Peyer's patch (tissue), 4 donors: ENCODE measurements at regions not wholly inside any gene's neighbourhood (a gene's known extent, or its start where the extent isn't known, plus 50 kb on each side); places are given as distances from the start of the nearest gene placed in this dataset.

Source experiments
- DNase-seq, 3 donors: peaks; one replicate each; pipeline ENCODE4 v3.0.0-alpha.2; 2017 to 2019
- H3K27ac ChIP-seq, 4 donors: fragments of 200-600 bp; sonication (generic); one replicate each; pipeline ENCODE4 v1.5.1; 2016 to 2019
- H3K27me3 ChIP-seq, 2 donors: fragments of 200-600 bp; sonication (generic); one replicate each; pipeline ENCODE4 v1.5.1; 2019
- H3K36me3 ChIP-seq, 3 donors: fragments of 200-600 bp; sonication (generic); one replicate each; pipeline ENCODE4 v1.5.1; 2016 to 2019
- H3K4me1 ChIP-seq, 4 donors: fragments of 200-600 bp; sonication (generic); one replicate each; pipeline ENCODE4 v1.5.1; 2016 to 2019
- H3K4me3 ChIP-seq, 4 donors: fragments of 200-600 bp; sonication (generic); 1 replicate in 3 of 4; 2 replicates in 1 of 4; pipeline ENCODE4 v1.5.1; 2016 to 2019; ENCODE audit warnings: mild to moderate bottlenecking in 1 of 4
- H3K9me3 ChIP-seq, 4 donors: fragments of 200-600 bp; sonication (generic); one replicate each; pipeline ENCODE4 v1.5.1; 2016 to 2019; ENCODE audit warnings: mild to moderate bottlenecking in 1 of 4
- POLR2A ChIP-seq, 2 donors: fragments of 450-650 bp; IDR thresholded peaks; one replicate each; pipeline ENCODE4 v1.5.1; 2017; ENCODE audit warnings: antibody characterized with exemption in 2 of 2, mild to moderate bottlenecking in 2 of 2, moderate library complexity in 2 of 2
- TF ChIP-seq, protein P1 (sequence below), 6 experiments: fragments of 450-650 bp in 4 of 6; fragments of 200-600 bp in 2 of 6; sonication (generic) in 1 of 6; IDR thresholded peaks; one replicate each; pipeline ENCODE4 v1.5.1; 2017 to 2019; ENCODE audit warnings: antibody characterized with exemption in 6 of 6, mild to moderate bottlenecking in 3 of 6, moderate library complexity in 1 of 6

DNA sequence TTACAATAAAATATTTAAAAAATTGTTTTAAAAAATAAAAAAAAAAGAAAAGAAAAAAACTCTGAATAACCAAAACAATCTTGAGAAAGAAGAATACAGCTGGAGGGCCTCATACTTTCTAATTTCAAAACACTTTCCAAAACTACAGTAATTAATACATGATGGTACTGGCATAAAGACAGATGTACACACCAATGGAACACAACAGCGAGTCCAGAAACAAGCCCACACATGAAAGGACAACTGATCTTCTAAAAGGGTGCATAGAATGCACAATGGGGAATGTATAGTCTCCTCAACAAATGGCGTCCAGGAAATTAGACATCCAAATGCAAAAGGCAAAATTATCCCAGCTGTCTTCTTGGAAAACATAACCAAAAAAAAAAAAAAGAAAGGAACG, 99.6 kb downstream of the LURAP1L start:
- Histone ChIP-seq H3K27me3 (no peaks in the 10 kb centered on the region), H3K27ac (no peak overlapping the region), H3K9me3 (no peaks in the 10 kb centered on the region), H3K36me3 (no peaks in the 10 kb centered on the region), H3K4me1 (no peaks in the 10 kb centered on the region), H3K4me3 (no peak overlapping the region)
- TF ChIP-seq, protein P1, sequence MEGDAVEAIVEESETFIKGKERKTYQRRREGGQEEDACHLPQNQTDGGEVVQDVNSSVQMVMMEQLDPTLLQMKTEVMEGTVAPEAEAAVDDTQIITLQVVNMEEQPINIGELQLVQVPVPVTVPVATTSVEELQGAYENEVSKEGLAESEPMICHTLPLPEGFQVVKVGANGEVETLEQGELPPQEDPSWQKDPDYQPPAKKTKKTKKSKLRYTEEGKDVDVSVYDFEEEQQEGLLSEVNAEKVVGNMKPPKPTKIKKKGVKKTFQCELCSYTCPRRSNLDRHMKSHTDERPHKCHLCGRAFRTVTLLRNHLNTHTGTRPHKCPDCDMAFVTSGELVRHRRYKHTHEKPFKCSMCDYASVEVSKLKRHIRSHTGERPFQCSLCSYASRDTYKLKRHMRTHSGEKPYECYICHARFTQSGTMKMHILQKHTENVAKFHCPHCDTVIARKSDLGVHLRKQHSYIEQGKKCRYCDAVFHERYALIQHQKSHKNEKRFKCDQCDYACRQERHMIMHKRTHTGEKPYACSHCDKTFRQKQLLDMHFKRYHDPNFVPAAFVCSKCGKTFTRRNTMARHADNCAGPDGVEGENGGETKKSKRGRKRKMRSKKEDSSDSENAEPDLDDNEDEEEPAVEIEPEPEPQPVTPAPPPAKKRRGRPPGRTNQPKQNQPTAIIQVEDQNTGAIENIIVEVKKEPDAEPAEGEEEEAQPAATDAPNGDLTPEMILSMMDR (IDR thresholded peaks at IDR 0.05): no peak
- no peak for TF ChIP-seq POLR2A (IDR thresholded peaks at IDR 0.05)
- no peak for DNase-seq

GRCh38 chr9:12875191-12875590, 100.4 kb downstream of the LURAP1L start:
- TF ChIP-seq, protein P1 (IDR thresholded peaks at IDR 0.05): no peak
- no peak for TF ChIP-seq POLR2A (IDR thresholded peaks at IDR 0.05)
- no peaks in the 10 kb centered on the region for H3K27me3 ChIP-seq
- H3K4me3 ChIP-seq: no peak overlapping the region
- H3K9me3 ChIP-seq: no peaks in the 10 kb centered on the region
- no peak for DNase-seq
- H3K4me1 ChIP-seq: no peaks in the 10 kb centered on the region
- H3K27ac ChIP-seq: no peak overlapping the region
- no peaks in the 10 kb centered on the region for H3K36me3 ChIP-seq

DNA sequence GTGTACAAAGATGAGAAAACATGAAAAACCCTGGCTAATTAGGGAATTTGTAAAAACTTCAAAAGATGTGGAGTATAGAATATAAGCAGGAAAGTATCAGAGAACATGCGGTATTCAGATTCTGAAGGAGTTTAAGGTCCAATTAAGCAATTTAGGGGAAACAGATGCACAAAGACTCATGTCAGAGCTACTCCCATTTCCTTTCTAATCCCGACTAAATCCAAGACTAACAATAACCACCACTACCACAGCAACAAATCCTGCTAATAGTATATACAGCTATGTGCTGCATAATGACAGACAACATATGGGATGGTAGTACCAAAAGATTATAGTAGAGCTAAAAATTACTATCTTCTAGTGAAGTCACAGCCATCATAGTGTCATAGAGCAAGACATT, 102.1 kb downstream of the LURAP1L start:
- Histone ChIP-seq H3K27me3 (no peaks in the 10 kb centered on the region), H3K27ac (no peak overlapping the region), H3K36me3 (no peaks in the 10 kb centered on the region), H3K9me3 (no peaks in the 10 kb centered on the region), H3K4me1 (no peaks in the 10 kb centered on the region), H3K4me3 (no peak overlapping the region)
- no peak for DNase-seq
- no peak for TF ChIP-seq POLR2A (IDR thresholded peaks at IDR 0.05)
- TF ChIP-seq, protein P1 (IDR thresholded peaks at IDR 0.05): no peak

GRCh38 chr9:12878351-12878978, 103.6 kb downstream of the LURAP1L start:
- no peak for DNase-seq
- H3K9me3 ChIP-seq: no peaks in the 10 kb centered on the region
- no peak overlapping the region for H3K4me3 ChIP-seq
- no peaks in the 10 kb centered on the region for H3K36me3 ChIP-seq
- TF ChIP-seq, protein P1 (IDR thresholded peaks at IDR 0.05): no peak
- no peak for TF ChIP-seq POLR2A (IDR thresholded peaks at IDR 0.05)
- H3K27me3 ChIP-seq: no peaks in the 10 kb centered on the region
- peak overlapping the region in 1 of 4 donors; percentile 17 for H3K27ac ChIP-seq
- H3K4me1 ChIP-seq: no peaks in the 10 kb centered on the region

DNA sequence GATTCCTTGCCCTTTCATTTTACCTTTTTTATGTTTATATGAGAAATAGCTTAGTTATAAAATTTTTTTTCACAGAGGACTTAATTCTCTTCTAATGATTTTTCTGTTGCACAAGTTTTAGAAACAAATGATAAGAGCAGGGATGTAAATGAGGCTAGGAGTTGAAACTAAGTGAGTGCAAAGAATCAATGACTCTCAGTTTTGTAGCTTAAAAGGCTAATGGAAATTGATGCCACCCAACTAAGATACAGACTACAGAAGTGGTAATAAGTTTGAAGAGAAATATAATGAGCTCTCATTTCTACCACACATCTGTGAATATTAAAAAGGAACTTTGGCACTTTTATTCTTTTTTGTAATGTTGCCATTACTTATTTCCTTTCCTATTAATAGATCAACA, 105.1 kb downstream of the LURAP1L start:
- no peaks in the 10 kb centered on the region for H3K36me3 ChIP-seq
- TF ChIP-seq, protein P1 (IDR thresholded peaks at IDR 0.05): no peak
- no peak for TF ChIP-seq POLR2A (IDR thresholded peaks at IDR 0.05)
- no peak overlapping the region for H3K27ac ChIP-seq
- no peaks in the 10 kb centered on the region for H3K27me3 ChIP-seq
- no peaks in the 10 kb centered on the region for H3K4me1 ChIP-seq
- H3K4me3 ChIP-seq: no peak overlapping the region
- no peaks in the 10 kb centered on the region for H3K9me3 ChIP-seq
- DNase-seq: no peak
